Cardiac muscle cell (in vitro differentiated cells and primary cell): ENCODE measurements at regions not wholly inside any gene's neighbourhood (a gene's known extent, or its start where the extent isn't known, plus 50 kb on each side); places are given as distances from the start of the nearest gene placed in this dataset.

Source experiments
- DNase-seq, 2 donors: peaks; one replicate each; pipeline versions ENCODE4 v3.0.0 to v3.0.0-alpha.2; 2010 to 2017; ENCODE audit warnings: low read depth in 1 of 2, low spot score in 1 of 2
- H3K27ac ChIP-seq: fragments of 200-600 bp; sonication (generic); 2 replicates; pipeline ENCODE4 v1.5.1; 2016
- H3K27me3 ChIP-seq: fragments of 200-600 bp; sonication (generic); 2 replicates; pipeline ENCODE4 v1.6.0; 2016; ENCODE audit warnings: control low read depth
- H3K36me3 ChIP-seq: fragments of 200-600 bp; sonication (generic); 2 replicates; pipeline ENCODE4 v1.5.1; 2016; ENCODE audit warnings: control low read depth
- H3K4me1 ChIP-seq: fragments of 200-600 bp; sonication (generic); 2 replicates; pipeline ENCODE4 v1.8.1; 2017; ENCODE audit warnings: low read depth, mild to moderate bottlenecking, mixed run types
- H3K4me3 ChIP-seq: fragments of 200-600 bp; sonication (generic); 2 replicates; pipeline ENCODE4 v1.5.1; 2016; ENCODE audit warnings: mild to moderate bottlenecking
- H3K9me3 ChIP-seq: fragments of 200-600 bp; sonication (generic); 2 replicates; pipeline ENCODE4 v1.5.1; 2017; ENCODE audit warnings: low read depth, mild to moderate bottlenecking, control low read depth
- CTCF ChIP-seq: IDR thresholded peaks from 2 replicates; pipeline ENCODE4 v1.5.1; 2012; ENCODE audit warnings: low read depth, mild to moderate bottlenecking, low read length

- peaks cover 13% of the 10 kb centered on the region for H3K27me3 ChIP-seq
- H3K27ac ChIP-seq, result no peak overlapping the region
- no peaks in the 10 kb centered on the region for H3K9me3 ChIP-seq
- H3K4me3 ChIP-seq, result no peak overlapping the region
- TF ChIP-seq CTCF, result no peak
- no peak for DNase-seq
- no peaks in the 10 kb centered on the region for H3K36me3 ChIP-seq
- peaks cover 6% of the 10 kb centered on the region for H3K4me1 ChIP-seq
These were observed 425.4 kb downstream of the CTTN start for GRCh38 chr11:70823771-70824170.

- TF ChIP-seq CTCF, result no peak
- Histone ChIP-seq H3K9me3 (no peaks in the 10 kb centered on the region), H3K27me3 (peaks cover 13% of the 10 kb centered on the region), H3K27ac (no peak overlapping the region), H3K36me3 (no peaks in the 10 kb centered on the region), H3K4me1 (peaks cover 6% of the 10 kb centered on the region), H3K4me3 (no peak overlapping the region)
- DNase-seq, result peak in 1 of 2 donors; percentile 5
These were observed 426.4 kb downstream of the CTTN start for GRCh38 chr11:70824605-70825245.

GRCh38 chr11:70825893-70826540 lies 426.4 kb downstream of the SHANK2 start:
- Histone ChIP-seq H3K27ac (no peak overlapping the region), H3K9me3 (no peaks in the 10 kb centered on the region), H3K36me3 (no peaks in the 10 kb centered on the region), H3K27me3 (peaks cover 13% of the 10 kb centered on the region), H3K4me3 (no peak overlapping the region), H3K4me1 (peaks cover 6% of the 10 kb centered on the region)
- no peak for DNase-seq
- TF ChIP-seq CTCF, result no peak

- no peak for TF ChIP-seq CTCF
- Histone ChIP-seq H3K4me3 (no peak overlapping the region), H3K27ac (no peak overlapping the region), H3K36me3 (no peaks in the 10 kb centered on the region), H3K9me3 (no peaks in the 10 kb centered on the region), H3K4me1 (peaks cover 6% of the 10 kb centered on the region), H3K27me3 (peaks cover 13% of the 10 kb centered on the region)
- DNase-seq, result peak; percentile 15 to 58
These were observed 425.6 kb downstream of the SHANK2 start for GRCh38 chr11:70826541-70827335.

- no peak for TF ChIP-seq CTCF
- Histone ChIP-seq H3K27me3 (peaks cover 13% of the 10 kb centered on the region), H3K4me3 (no peak overlapping the region), H3K9me3 (no peaks in the 10 kb centered on the region), H3K27ac (no peak overlapping the region), H3K4me1 (peaks cover 6% of the 10 kb centered on the region), H3K36me3 (no peaks in the 10 kb centered on the region)
- no peak for DNase-seq
These were observed 423.7 kb downstream of the SHANK2 start for GRCh38 chr11:70828593-70829082.
